22Rv1 (cell line): ENCODE measurements at regions not wholly inside any gene's neighbourhood (a gene's known extent, or its start where the extent isn't known, plus 50 kb on each side); places are given as distances from the start of the nearest gene placed in this dataset.

ENCODE experiments used
- H3K27ac ChIP-seq: fragments of 450-650 bp; 2 replicates; pipeline ENCODE4 v1.5.1; 2017
- ZFX ChIP-seq: fragments of 450-650 bp; IDR thresholded peaks from 2 replicates; pipeline ENCODE4 v1.6.1; 2017; ENCODE audit warnings: antibody characterized with exemption, borderline replicate concordance
- TF ChIP-seq, protein P1 (sequence below): fragments of 450-650 bp; IDR thresholded peaks from 2 replicates; pipeline ENCODE4 v1.5.1; 2017; ENCODE audit warnings: mild to moderate bottlenecking

DNA sequence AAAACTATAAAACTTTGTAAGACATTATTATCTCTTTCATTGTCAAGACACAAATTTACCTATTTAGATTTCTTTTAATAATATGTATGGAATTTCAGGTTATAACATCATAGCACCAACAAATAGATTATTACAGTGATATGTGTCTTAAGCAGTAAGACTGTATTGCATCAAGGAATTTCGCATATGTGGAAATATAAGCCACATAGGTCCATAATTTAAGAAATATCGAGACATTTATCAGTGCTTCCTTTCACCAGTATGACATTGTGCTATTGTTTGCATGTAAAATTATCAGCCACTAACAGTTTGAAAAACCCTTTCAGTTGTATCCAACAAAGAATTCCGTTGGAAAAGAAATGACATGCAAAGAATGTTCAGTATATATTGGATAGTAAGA lies 186.7 kb upstream of the RASA1 start:
- TF ChIP-seq, protein P1, sequence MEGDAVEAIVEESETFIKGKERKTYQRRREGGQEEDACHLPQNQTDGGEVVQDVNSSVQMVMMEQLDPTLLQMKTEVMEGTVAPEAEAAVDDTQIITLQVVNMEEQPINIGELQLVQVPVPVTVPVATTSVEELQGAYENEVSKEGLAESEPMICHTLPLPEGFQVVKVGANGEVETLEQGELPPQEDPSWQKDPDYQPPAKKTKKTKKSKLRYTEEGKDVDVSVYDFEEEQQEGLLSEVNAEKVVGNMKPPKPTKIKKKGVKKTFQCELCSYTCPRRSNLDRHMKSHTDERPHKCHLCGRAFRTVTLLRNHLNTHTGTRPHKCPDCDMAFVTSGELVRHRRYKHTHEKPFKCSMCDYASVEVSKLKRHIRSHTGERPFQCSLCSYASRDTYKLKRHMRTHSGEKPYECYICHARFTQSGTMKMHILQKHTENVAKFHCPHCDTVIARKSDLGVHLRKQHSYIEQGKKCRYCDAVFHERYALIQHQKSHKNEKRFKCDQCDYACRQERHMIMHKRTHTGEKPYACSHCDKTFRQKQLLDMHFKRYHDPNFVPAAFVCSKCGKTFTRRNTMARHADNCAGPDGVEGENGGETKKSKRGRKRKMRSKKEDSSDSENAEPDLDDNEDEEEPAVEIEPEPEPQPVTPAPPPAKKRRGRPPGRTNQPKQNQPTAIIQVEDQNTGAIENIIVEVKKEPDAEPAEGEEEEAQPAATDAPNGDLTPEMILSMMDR = no peak
- TF ChIP-seq ZFX = no peak
- no peak overlapping the region for H3K27ac ChIP-seq

DNA sequence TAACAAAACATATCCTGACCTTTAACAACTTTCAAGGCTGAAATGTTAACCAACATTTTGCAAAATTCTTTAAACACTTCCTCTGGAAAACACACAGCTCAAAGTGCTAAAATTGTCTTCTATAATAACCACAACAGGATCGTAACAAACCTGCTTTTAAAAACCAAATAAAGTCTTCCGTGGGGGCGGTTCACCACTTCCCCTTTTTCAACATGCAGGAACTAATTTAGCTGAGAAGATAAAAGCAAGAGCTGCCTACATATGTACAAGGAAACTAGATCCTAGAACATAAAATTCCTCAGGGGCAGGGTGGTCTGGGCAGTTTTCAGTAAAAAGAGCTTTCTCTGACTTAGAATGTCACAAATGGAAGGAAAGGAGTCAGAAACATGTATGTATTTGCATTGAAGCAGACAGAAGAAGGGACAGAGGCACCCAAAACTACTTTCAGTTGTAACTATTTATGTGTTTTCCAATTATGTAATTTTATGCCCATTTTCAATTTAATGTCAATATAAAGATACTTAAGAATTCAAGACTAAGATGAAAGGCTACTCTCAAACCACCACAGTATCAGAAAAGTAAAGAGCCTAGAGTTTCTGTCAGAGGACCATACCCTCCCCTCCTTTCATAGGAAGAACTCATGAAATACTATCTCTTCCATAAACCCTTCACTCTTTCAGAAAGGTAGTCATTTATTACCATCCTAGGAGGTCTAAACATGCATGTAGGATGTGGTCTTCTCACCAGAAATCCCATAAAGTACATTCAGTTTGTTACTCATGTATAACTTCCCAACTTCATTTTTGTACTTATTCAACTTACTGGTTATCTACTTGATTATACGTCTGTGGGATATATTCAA lies 185.9 kb upstream of the RASA1 start:
- TF ChIP-seq ZFX = no peak
- TF ChIP-seq, protein P1 = no peak
- H3K27ac ChIP-seq = no peak overlapping the region

DNA sequence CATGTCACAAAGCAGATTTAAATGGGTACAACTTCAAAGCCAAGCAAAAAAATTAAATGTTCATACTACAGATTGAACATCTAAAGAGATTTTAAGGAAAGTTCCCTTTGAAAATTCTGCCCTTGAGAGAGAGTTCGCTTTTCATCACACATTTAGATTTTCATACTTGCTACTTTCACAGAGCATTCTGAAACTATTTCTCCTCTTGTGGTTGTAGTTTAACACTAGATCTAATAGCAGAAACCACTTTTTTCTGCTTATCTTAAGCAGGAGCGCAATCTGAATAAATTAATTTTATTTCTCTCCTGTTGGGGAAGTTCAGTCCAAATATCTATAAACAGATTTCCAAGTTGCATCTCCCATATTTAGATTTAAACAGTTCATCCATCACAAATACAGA lies 173.3 kb upstream of the RASA1 start:
- TF ChIP-seq ZFX = no peak
- no peak overlapping the region for H3K27ac ChIP-seq

DNA sequence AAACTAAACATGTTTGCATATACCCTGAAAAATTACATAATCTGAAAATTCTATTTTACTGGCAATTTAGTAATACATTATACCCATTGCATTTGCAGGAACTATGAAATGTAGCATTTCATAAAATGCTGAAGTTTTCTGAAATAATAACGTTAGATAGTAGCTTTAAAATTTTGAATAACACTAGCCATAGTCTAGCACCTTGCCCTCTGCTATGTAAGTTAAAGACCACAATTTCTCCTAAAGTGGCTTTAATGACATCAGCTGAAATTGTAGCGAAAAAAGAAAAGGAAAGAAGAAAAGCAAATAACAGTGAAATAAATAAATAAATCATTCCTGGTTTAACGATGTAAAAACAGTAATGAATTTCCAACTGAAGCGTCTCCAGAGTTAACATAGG lies 172.8 kb upstream of the RASA1 start:
- TF ChIP-seq, protein P1 = no peak
- TF ChIP-seq ZFX = no peak
- no peak overlapping the region for H3K27ac ChIP-seq

DNA sequence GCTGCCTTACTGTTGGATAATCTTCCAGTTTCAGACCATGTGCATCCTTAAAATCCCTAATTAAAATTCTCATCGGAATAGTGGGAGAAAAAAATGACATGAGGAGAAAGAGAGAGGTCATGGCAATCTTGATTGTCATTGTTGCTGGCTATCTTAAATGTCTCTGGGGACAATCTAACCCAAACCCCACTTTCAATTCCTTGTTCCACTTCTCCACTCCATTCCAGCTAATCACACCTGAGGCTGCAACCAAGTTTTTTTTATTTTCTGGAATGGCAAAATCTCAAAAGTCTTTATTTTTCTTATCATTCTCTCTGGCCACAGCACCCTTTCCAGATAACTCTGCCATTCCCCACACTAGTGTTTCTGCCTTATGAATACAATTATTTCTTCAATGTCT lies 171.9 kb upstream of the RASA1 start:
- no peak overlapping the region for H3K27ac ChIP-seq
- no peak for TF ChIP-seq ZFX
- TF ChIP-seq, protein P1 = no peak

DNA sequence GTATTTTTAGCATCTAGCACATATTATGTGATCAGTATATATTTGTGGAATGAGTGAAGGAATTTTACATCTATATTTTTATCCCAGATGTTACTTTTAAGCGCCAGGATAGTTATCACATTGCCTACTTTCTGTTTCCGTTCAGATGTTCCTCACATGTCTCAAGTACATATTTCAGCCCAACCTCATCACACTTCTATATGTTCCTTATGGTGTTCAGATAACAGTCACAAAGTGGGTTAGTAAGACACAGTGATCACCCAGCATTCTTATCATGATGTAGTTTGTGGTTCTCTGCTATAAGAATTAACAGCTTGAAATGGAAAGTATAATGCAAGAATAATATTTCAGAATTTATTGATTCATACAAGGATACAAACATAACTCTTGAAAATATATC lies 170.0 kb upstream of the RASA1 start:
- no peak overlapping the region for H3K27ac ChIP-seq
- TF ChIP-seq ZFX = no peak
- TF ChIP-seq, protein P1 = no peak

DNA sequence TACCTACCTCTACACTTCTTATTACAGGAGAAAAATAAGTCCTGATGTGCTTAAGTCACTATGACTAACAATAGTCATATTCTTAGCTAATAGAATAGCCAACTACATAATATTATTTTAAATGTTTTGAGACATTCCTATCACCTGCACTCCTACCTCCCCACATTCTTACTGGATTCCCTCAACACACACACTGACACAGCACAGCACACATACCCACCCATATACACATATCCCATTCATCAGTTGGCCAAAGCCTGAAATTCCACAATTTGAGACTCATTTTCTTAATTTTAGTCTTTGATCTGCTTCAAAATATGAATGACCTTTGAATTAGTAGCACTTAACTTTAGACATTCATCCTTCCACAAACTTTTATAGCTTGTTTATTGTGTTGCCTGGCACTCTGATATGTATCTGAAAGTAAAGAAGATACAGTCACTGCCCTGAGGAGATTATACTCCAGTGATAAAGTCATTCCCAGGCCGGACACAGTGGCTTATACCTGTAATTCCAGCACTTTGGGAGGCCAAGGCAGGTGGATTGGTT lies 168.3 kb upstream of the RASA1 start:
- no peak for TF ChIP-seq ZFX
- TF ChIP-seq, protein P1 = no peak
- H3K27ac ChIP-seq = peak overlapping the region; percentile 79

DNA sequence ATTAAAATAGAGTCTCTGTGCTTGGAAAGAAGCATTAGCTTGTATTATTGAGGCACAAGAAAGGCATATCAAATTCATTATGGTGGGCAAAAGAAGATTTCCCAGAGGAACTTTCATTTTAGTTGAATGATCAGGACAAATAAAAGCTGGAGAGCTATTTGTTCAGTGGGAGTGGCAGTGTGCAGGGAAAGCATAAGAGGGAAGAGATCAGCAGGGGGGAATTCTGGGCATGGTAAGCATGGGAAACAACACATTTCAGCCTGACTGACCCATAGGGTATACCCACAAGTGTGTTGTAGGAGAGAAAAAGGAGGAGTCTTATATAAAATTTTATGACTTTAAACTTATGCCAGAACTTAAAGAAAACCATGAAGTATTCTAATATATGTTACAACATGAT lies 167.7 kb upstream of the RASA1 start:
- H3K27ac ChIP-seq = peak overlapping the region; percentile 79
- TF ChIP-seq ZFX = no peak
- TF ChIP-seq, protein P1 = no peak
